CD4-positive, alpha-beta T cell (primary cell): ENCODE measurements at regions not wholly inside any gene's neighbourhood (a gene's known extent, or its start where the extent isn't known, plus 50 kb on each side); places are given as distances from the start of the nearest gene placed in this dataset.

Source experiments
- ATAC-seq: fragments of 200-7000 bp; cut with Tn5 transposase; one replicate; pipeline ENCODE4 v1.10.0; 2022; ENCODE audit warnings: mild to moderate bottlenecking; ENCODE audit not compliant: poor library complexity
- CTCF ChIA-PET: fragments of 350-600 bp; sonication (Branson Sonifier 250); formaldehyde crosslinking; loops from one replicate; lab custom pipeline; 2021; ENCODE audit warnings: antibody characterized with exemption, inconsistent platforms; lab: Charles Lee
- POLR2A ChIA-PET: fragments of 350-600 bp; sonication (Branson Sonifier 250); formaldehyde crosslinking; loops from one replicate; lab custom pipeline; 2021; ENCODE audit warnings: antibody characterized with exemption, inconsistent platforms; lab: Charles Lee
- DNase-seq, 14 experiments: peaks; one replicate each; pipeline ENCODE4 v3.0.0-alpha.2; 2013 to 2020; ENCODE audit warnings: mixed read lengths in 2 of 14
- H3K27ac ChIP-seq, 2 donors: one replicate each; pipeline versions ENCODE4 v1.5.1 to v1.7.0; 2013; ENCODE audit warnings: low read length in 2 of 2, low read depth in 1 of 2, mild to moderate bottlenecking in 1 of 2
- H3K27me3 ChIP-seq, 2 experiments: 1 replicate in 1 of 2; 2 replicates in 1 of 2; pipeline versions ENCODE4 v1.6.1 to v1.7.0; 2013; ENCODE audit warnings: low read length in 2 of 2, control low read depth in 1 of 2, mild to moderate bottlenecking in 1 of 2, moderate library complexity in 1 of 2; ENCODE audit not compliant: insufficient read depth in 2 of 2, control insufficient read depth in 1 of 2
- H3K36me3 ChIP-seq: one replicate; pipeline ENCODE4 v1.6.1; 2013; ENCODE audit warnings: low read length, control low read depth; ENCODE audit not compliant: insufficient read depth
- H3K4me1 ChIP-seq: one replicate; pipeline ENCODE4 v1.6.1; 2013; ENCODE audit warnings: low read length, control low read depth; ENCODE audit not compliant: insufficient read depth
- H3K4me3 ChIP-seq: one replicate; pipeline ENCODE4 v1.5.1; 2013; ENCODE audit warnings: mild to moderate bottlenecking, low read length, moderate library complexity
- H3K9me3 ChIP-seq, 2 experiments: 1 replicate in 1 of 2; 2 replicates in 1 of 2; pipeline versions ENCODE4 v1.6.1 to v1.7.0; 2013; ENCODE audit warnings: low read length in 2 of 2, mild to moderate bottlenecking in 2 of 2, control low read depth in 1 of 2, moderate library complexity in 1 of 2; ENCODE audit not compliant: control insufficient read depth in 1 of 2, insufficient read depth in 1 of 2
- H3K27ac Mint-ChIP-seq: one replicate; pipeline ENCODE4 v1.8.0; 2020; ENCODE audit warnings: mixed read lengths
- H3K27me3 Mint-ChIP-seq: one replicate; pipeline ENCODE4 v1.8.0; 2021; ENCODE audit warnings: mixed read lengths
- H3K36me3 Mint-ChIP-seq: one replicate; pipeline ENCODE4 v1.8.0; 2021; ENCODE audit warnings: low read depth, mixed read lengths
- H3K4me1 Mint-ChIP-seq: one replicate; pipeline ENCODE4 v1.8.0; 2021; ENCODE audit warnings: low read depth, mixed read lengths
- H3K4me3 Mint-ChIP-seq: one replicate; pipeline ENCODE4 v1.8.0; 2020; ENCODE audit warnings: mild to moderate bottlenecking, mixed read lengths
- H3K9me3 Mint-ChIP-seq: one replicate; pipeline ENCODE4 v1.8.0; 2020; ENCODE audit warnings: mixed read lengths
- intact Hi-C, 2 experiments: fragments of 100-400 bp; cut with DNase I in 1 of 2; cut with micrococcal nuclease in 1 of 2; formaldehyde crosslinking; loops; one replicate each; pipeline versions ENCODE4 v1.15.1 to v1.9.0; 2023 to 2025; cut with DNase I, micrococcal nuclease
- TF ChIP-seq, protein P1 (sequence below): fragments of 200-600 bp; IDR thresholded peaks from one replicate; pipeline ENCODE4 v1.8.0; 2022; ENCODE audit warnings: antibody characterized with exemption, mild to moderate bottlenecking

DNA sequence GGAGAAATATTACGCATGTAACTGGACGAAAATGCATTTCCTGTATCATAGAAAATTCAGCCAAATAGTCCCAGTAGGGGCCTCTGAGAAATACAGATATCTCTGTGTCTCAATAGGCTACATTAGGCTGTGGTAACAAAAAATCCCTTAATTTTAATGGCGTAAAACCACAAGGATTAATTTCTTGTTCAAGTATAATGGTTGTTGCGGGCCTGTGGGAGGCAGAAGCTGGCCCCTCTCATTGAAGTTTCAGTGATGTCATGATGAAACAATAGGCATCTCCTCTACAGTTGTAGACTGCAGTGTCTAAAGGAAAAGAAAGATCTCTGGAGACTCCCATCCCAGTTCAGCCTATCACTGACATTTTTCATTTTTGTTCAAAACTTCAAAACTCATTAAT, 1625.6 kb upstream of the C9orf72 start:
- no peak for ATAC-seq
- no peak overlapping the region for H3K27ac ChIP-seq
- no peak overlapping the region for H3K4me3 Mint-ChIP-seq
- no peaks in the 10 kb centered on the region for H3K27me3 Mint-ChIP-seq
- ChIA-PET POLR2A (no interaction called here), CTCF (no interaction called here)
- H3K36me3 ChIP-seq, result no peaks in the 10 kb centered on the region
- no peaks in the 10 kb centered on the region for H3K9me3 Mint-ChIP-seq
- TF ChIP-seq, protein P1, sequence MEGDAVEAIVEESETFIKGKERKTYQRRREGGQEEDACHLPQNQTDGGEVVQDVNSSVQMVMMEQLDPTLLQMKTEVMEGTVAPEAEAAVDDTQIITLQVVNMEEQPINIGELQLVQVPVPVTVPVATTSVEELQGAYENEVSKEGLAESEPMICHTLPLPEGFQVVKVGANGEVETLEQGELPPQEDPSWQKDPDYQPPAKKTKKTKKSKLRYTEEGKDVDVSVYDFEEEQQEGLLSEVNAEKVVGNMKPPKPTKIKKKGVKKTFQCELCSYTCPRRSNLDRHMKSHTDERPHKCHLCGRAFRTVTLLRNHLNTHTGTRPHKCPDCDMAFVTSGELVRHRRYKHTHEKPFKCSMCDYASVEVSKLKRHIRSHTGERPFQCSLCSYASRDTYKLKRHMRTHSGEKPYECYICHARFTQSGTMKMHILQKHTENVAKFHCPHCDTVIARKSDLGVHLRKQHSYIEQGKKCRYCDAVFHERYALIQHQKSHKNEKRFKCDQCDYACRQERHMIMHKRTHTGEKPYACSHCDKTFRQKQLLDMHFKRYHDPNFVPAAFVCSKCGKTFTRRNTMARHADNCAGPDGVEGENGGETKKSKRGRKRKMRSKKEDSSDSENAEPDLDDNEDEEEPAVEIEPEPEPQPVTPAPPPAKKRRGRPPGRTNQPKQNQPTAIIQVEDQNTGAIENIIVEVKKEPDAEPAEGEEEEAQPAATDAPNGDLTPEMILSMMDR, result no peak
- H3K27ac Mint-ChIP-seq, result no peak overlapping the region
- no peaks in the 10 kb centered on the region for H3K4me1 Mint-ChIP-seq
- intact Hi-C loops, result no loop called here
- no peaks in the 10 kb centered on the region for H3K27me3 ChIP-seq
- no peaks in the 10 kb centered on the region for H3K9me3 ChIP-seq
- no peaks in the 10 kb centered on the region for H3K4me1 ChIP-seq
- no peak for DNase-seq
- H3K36me3 Mint-ChIP-seq, result no peaks in the 10 kb centered on the region
- no peak overlapping the region for H3K4me3 ChIP-seq

DNA sequence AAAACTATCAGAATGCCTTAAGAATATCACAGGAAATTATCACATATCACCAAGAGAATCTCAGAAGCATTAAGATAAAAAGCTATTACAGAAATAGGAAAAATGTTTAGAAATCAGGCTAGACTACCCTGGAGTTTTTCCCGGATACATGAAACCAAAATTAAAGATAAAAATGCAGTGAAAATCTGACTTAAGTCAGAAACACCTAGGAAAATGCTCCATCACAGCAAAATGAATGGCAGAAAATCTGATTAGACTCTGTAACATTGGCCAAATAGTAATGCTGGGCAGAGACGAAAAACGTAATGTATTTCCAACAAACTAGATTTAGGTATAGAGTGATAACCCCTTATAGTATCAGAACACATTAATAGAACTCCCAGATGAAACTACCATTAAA, 1626.7 kb upstream of the C9orf72 start:
- Mint-ChIP-seq H3K4me1 (no peaks in the 10 kb centered on the region), H3K36me3 (no peaks in the 10 kb centered on the region), H3K9me3 (no peaks in the 10 kb centered on the region), H3K4me3 (no peak overlapping the region), H3K27ac (no peak overlapping the region), H3K27me3 (no peaks in the 10 kb centered on the region)
- ATAC-seq (no peak), DNase-seq (no peak)
- H3K27me3 ChIP-seq, result no peaks in the 10 kb centered on the region
- H3K27ac ChIP-seq, result no peak overlapping the region
- intact Hi-C loops, result no loop called here
- no peaks in the 10 kb centered on the region for H3K9me3 ChIP-seq
- no peaks in the 10 kb centered on the region for H3K4me1 ChIP-seq
- POLR2A ChIA-PET, result no interaction called here
- H3K4me3 ChIP-seq, result no peak overlapping the region
- CTCF ChIA-PET, result no interaction called here
- no peaks in the 10 kb centered on the region for H3K36me3 ChIP-seq
- TF ChIP-seq, protein P1, result no peak

DNA sequence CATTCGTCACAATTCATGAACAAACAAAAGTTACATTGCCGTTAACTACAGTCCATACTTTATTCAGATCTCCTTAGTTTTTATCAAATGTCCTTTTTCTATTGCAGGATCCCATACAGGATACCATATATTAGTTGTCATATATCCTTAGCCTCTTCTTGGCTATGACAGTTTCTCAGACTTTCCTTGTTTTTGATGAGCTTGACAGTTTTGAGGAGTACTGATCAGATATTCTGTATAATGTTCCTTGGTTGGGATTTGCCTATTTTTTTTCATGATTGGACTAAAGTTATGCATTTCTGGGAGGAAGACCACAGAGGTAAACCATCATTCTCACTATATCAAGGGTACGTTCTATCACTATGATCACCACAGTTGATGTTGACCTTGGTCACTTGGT, 1627.4 kb upstream of the C9orf72 start:
- Histone ChIP-seq H3K9me3 (no peaks in the 10 kb centered on the region), H3K4me1 (no peaks in the 10 kb centered on the region), H3K36me3 (no peaks in the 10 kb centered on the region), H3K4me3 (no peak overlapping the region), H3K27ac (no peak overlapping the region), H3K27me3 (no peaks in the 10 kb centered on the region)
- TF ChIP-seq, protein P1, result no peak
- ChIA-PET CTCF (no interaction called here), POLR2A (no interaction called here)
- H3K27ac Mint-ChIP-seq, result no peak overlapping the region
- intact Hi-C loops, result no loop called here
- no peak overlapping the region for H3K4me3 Mint-ChIP-seq
- DNase-seq (no peak), ATAC-seq (no peak)
- H3K27me3 Mint-ChIP-seq, result no peaks in the 10 kb centered on the region
- no peaks in the 10 kb centered on the region for H3K36me3 Mint-ChIP-seq
- H3K9me3 Mint-ChIP-seq, result no peaks in the 10 kb centered on the region
- no peaks in the 10 kb centered on the region for H3K4me1 Mint-ChIP-seq
